ENCODE measurements at regions not wholly inside any gene's neighbourhood (a gene's known extent, or its start where the extent isn't known, plus 50 kb on each side); places are given as distances from the start of the nearest gene placed in this dataset.

DNA sequence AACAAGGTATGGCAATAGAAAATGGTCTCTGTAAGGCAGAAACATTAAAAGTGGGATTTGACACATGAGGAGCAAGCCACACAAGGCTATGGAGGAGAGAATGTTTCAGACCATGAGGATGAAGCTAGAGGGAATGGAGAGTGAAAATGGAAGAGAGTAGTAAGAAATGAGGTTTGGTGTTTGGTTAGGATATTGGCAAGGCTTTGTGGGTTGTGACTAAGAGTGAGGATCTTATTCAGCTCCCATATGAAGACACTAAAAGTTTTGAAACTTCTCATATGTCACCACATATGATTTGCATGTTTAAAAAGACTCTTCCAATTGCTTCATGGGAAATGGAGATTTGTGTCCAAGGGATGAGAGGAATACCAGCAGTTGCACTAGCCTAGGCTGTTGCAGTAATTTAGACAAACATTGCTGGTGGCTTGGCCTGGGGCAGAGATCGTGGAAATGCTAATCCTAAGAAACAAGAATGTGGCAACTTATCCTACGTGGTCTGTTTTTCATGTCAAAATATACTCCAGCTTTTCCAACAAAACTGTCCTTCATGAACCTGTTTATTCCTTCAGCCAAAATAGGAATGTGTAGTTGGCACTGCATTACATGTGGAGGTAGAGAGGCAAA, 749.0 kb downstream of the PDCD6IP start:
- no peak for DNase-seq (ENCODE audit: low spot score in 2 of 2)
- 63 to 81% methylated on average over 2 of the region's 2 CpGs for WGBS, 2 donors
- Histone ChIP-seq H3K27me3 (no peaks in the 10 kb centered on the region), H3K36me3 (no peaks in the 10 kb centered on the region), H3K4me3 (no peak overlapping the region), H3K27ac (no peak overlapping the region), H3K9me3 (no peaks in the 10 kb centered on the region), H3K4me1 (no peaks in the 10 kb centered on the region)
- TF ChIP-seq CTCF (IDR thresholded peaks at IDR 0.05) (no peak), POLR2A (IDR thresholded peaks at IDR 0.05) (no peak), EP300 (IDR thresholded peaks at IDR 0.05) (no peak)

DNA sequence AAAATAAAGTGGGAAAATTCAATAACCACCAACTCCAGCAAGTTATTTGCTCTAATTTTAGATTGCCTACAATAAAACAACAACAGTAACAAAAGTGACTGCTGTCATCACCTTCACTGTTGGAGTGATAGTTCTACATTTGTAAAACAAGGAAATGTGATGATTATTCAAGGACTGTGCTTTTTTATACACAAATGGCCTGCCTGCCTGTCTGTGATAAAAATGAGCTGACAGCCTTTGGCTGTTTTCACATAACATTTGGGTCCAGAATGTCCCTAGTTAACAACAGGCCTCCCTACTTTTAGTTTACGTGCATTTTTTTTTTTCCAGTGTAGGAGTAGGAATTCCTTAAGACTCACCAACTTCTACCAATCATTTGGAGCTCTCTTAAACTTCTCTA, 768.8 kb downstream of the PDCD6IP start:
- no peak for DNase-seq (ENCODE audit: low spot score in 2 of 2)
- no peak for TF ChIP-seq CTCF (IDR thresholded peaks at IDR 0.05)
- no peak for TF ChIP-seq POLR2A (IDR thresholded peaks at IDR 0.05)
- no peak for TF ChIP-seq EP300 (IDR thresholded peaks at IDR 0.05)
- Histone ChIP-seq H3K9me3 (peaks cover 0 to 15% (median 0%) of the 10 kb centered on the region in 4 donors), H3K27ac (no peak overlapping the region), H3K36me3 (no peaks in the 10 kb centered on the region), H3K4me1 (no peaks in the 10 kb centered on the region), H3K27me3 (no peaks in the 10 kb centered on the region), H3K4me3 (no peak overlapping the region)
- 51 to 68% methylated on average over 1 of the region's 1 CpG for WGBS, 2 donors

DNA sequence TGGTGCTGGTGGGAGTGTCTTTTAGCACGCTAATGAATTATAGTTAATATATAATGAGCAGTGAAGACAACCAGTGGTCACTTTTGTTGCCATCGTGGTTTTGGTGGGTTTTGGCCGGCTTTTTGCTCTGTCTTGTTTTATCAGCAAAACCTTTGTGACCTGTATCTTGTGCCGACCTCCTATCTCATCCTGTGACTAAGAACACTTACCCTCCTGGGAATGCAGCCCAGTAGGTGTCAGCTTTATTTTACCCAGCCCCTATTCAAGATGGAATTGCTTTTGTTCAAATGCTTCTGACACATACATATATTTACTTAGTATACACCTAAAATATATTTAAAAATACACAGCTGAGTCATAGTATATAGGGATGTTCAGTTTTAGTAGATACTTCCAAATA, 770.3 kb downstream of the PDCD6IP start:
- no peaks in the 10 kb centered on the region for H3K36me3 ChIP-seq
- 84 to 91% methylated on average over 4 of the region's 4 CpGs for WGBS, 2 donors
- TF ChIP-seq POLR2A (IDR thresholded peaks at IDR 0.05) (no peak), EP300 (IDR thresholded peaks at IDR 0.05) (no peak), CTCF (IDR thresholded peaks at IDR 0.05) (no peak)

DNA sequence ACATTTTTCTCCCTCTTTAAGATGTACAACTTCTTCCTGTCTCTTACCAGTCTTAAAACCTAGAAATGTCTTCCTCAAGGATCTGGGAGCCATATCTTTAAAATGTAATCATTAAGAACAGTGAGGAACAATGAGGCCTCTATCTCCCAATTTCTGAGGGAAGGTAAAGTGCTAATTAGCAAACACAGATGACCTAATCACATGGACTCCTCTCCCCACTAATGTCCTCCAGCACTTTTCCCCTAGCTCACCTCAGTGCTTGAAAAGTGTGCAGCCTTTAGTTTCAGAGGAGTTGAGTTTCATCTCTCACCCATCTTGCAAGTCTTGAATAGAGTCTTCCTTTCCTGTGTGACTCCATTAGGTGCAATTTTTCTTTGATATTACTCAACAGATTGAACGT, 771.0 kb downstream of the PDCD6IP start:
- H3K4me3 ChIP-seq: no peak overlapping the region
- no peaks in the 10 kb centered on the region for H3K4me1 ChIP-seq
- 36 to 56% methylated on average over 1 of the region's 1 CpG for WGBS, 2 donors
- H3K9me3 ChIP-seq: peaks cover 0 to 11% (median 0%) of the 10 kb centered on the region in 4 donors
- no peak for DNase-seq (ENCODE audit: low spot score in 2 of 2)
- H3K27me3 ChIP-seq: no peaks in the 10 kb centered on the region
- H3K36me3 ChIP-seq: no peaks in the 10 kb centered on the region
- no peak overlapping the region for H3K27ac ChIP-seq
- TF ChIP-seq EP300 (IDR thresholded peaks at IDR 0.05) (no peak), POLR2A (IDR thresholded peaks at IDR 0.05) (no peak), CTCF (IDR thresholded peaks at IDR 0.05) (no peak)

More for the DNA sequence above, 770.3 kb downstream of the PDCD6IP start:
- no peaks in the 10 kb centered on the region for H3K4me1 ChIP-seq
- no peak for DNase-seq (ENCODE audit: low spot score in 2 of 2)
- no peak overlapping the region for H3K4me3 ChIP-seq
- H3K9me3 ChIP-seq: peaks cover 0 to 11% (median 0%) of the 10 kb centered on the region in 4 donors
- no peaks in the 10 kb centered on the region for H3K27me3 ChIP-seq
- no peak overlapping the region for H3K27ac ChIP-seq

DNA sequence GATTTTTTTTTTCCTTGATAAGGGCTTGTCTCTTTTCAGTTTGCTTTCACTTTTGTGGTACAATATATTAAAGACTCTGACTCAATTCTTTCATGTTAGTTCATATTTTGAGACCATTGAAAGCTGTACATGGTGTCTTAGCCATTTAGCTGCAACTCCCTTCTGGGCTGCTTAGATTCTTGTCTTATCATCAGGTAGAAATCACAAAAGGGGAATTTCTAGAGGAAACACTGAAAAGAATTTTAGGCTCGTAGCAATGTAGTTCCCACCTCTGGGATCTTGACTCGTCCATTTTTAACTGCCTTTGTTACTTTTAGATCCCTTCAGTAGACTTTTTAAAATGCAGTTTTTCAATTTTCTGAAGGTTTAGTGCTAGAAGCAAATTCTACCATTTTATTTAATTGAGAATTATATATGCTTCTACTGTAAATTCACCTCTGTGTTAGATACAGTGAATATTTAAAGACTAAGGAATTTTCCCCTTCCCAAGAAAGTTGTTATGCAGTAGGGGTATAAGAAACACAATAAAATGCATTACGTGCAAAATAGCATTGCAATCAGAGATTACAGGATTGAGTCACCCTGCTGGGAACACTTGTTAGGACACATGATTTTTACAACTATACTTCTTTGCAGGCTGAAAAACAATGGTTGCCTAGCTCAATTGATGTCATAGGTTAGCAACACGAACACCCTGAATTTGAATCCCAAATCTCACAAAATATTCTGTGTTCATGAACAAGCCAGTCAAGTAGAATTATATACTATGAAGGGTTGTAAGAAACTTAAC, 772.7 kb downstream of the PDCD6IP start:
- Histone ChIP-seq H3K27ac (no peak overlapping the region), H3K9me3 (peaks cover 0 to 3% (median 0%) of the 10 kb centered on the region in 4 donors), H3K4me3 (no peak overlapping the region), H3K27me3 (no peaks in the 10 kb centered on the region), H3K36me3 (no peaks in the 10 kb centered on the region), H3K4me1 (no peaks in the 10 kb centered on the region)
- 38 to 43% methylated on average over 4 of the region's 4 CpGs for WGBS, 2 donors
- TF ChIP-seq EP300 (IDR thresholded peaks at IDR 0.05) (no peak), CTCF (IDR thresholded peaks at IDR 0.05) (no peak), POLR2A (IDR thresholded peaks at IDR 0.05) (no peak)
- no peak for DNase-seq (ENCODE audit: low spot score in 2 of 2)

Data from tibial nerve (tissue), 4 donors.